Neural progenitor cell (in vitro differentiated cells): ENCODE measurements at regions not wholly inside any gene's neighbourhood (a gene's known extent, or its start where the extent isn't known, plus 50 kb on each side); places are given as distances from the start of the nearest gene placed in this dataset.

ENCODE experiments used
- DNase-seq: peaks from one replicate; pipeline ENCODE4 v3.0.0-alpha.2; 2016; ENCODE audit warnings: low spot score
- H2AFZ ChIP-seq: fragments of 200-600 bp; sonication (generic); replicated peaks from 2 replicates; pipeline ENCODE4 v1.6.1; 2016; ENCODE audit warnings: antibody characterized with exemption
- H3F3A ChIP-seq: fragments of 200-600 bp; sonication (generic); 2 replicates; pipeline ENCODE4 v1.6.1; 2016; ENCODE audit warnings: antibody characterized with exemption, low read depth
- H3K27ac ChIP-seq: fragments of 200-600 bp; sonication (generic); 2 replicates; pipeline ENCODE4 v1.5.1; 2016; ENCODE audit warnings: mild to moderate bottlenecking
- H3K27me3 ChIP-seq: fragments of 200-600 bp; sonication (generic); 2 replicates; pipeline ENCODE4 v1.6.1; 2016; ENCODE audit warnings: mild to moderate bottlenecking, moderate library complexity
- H3K36me3 ChIP-seq: fragments of 200-600 bp; sonication (generic); 2 replicates; pipeline ENCODE4 v1.5.1; 2016
- H3K4me1 ChIP-seq: fragments of 200-600 bp; sonication (generic); 2 replicates; pipeline ENCODE4 v1.6.1; 2016; ENCODE audit warnings: mixed run types
- H3K4me2 ChIP-seq: fragments of 200-600 bp; sonication (generic); 2 replicates; pipeline ENCODE4 v1.6.1; 2016
- H3K4me3 ChIP-seq: fragments of 200-600 bp; sonication (generic); 2 replicates; pipeline ENCODE4 v1.5.1; 2016
- H3K79me2 ChIP-seq: fragments of 200-600 bp; sonication (generic); 2 replicates; pipeline ENCODE4 v1.6.1; 2016; ENCODE audit warnings: low read depth
- H3K9ac ChIP-seq: fragments of 200-600 bp; sonication (generic); 2 replicates; pipeline ENCODE4 v1.6.1; 2016
- H3K9me3 ChIP-seq: fragments of 200-600 bp; sonication (generic); 2 replicates; pipeline ENCODE4 v1.5.1; 2016; ENCODE audit warnings: low read depth
- H4K20me1 ChIP-seq: fragments of 200-600 bp; sonication (generic); 2 replicates; pipeline ENCODE4 v1.6.1; 2016; ENCODE audit warnings: low read depth
- H3K27ac Mint-ChIP-seq: 3 replicates; pipeline ENCODE4 v1.8.0; 2021; ENCODE audit warnings: mixed read lengths
- H3K27me3 Mint-ChIP-seq: 2 replicates; pipeline ENCODE4 v1.8.0; 2022; ENCODE audit warnings: low read depth, mild to moderate bottlenecking, inconsistent platforms, moderate library complexity, mixed read lengths; ENCODE audit not compliant: insufficient read depth
- H3K36me3 Mint-ChIP-seq: 3 replicates; pipeline ENCODE4 v1.8.0; 2021; ENCODE audit warnings: mixed read lengths
- H3K4me1 Mint-ChIP-seq: 3 replicates; pipeline ENCODE4 v1.8.0; 2021; ENCODE audit warnings: mixed read lengths
- H3K4me3 Mint-ChIP-seq: 3 replicates; pipeline ENCODE4 v1.8.0; 2021; ENCODE audit warnings: mild to moderate bottlenecking, moderate library complexity, mixed read lengths
- H3K9me3 Mint-ChIP-seq: 3 replicates; pipeline ENCODE4 v1.8.0; 2020; ENCODE audit warnings: mixed read lengths
- EZH2 ChIP-seq: fragments of 200-600 bp; sonication (generic); IDR thresholded peaks from 2 replicates; pipeline ENCODE4 v1.6.1; 2017; ENCODE audit warnings: antibody characterized with exemption, mild to moderate bottlenecking, moderate library complexity
- EZH2phosphoT487 ChIP-seq: fragments of 200-600 bp; sonication (generic); IDR thresholded peaks from 2 replicates; pipeline ENCODE4 v1.6.1; 2017; ENCODE audit warnings: antibody characterized with exemption
- TF ChIP-seq, protein P1 (sequence below): fragments of 200-600 bp; sonication (generic); IDR thresholded peaks from 2 replicates; pipeline ENCODE4 v1.5.1; 2017; ENCODE audit warnings: antibody characterized with exemption, mild to moderate bottlenecking

DNA sequence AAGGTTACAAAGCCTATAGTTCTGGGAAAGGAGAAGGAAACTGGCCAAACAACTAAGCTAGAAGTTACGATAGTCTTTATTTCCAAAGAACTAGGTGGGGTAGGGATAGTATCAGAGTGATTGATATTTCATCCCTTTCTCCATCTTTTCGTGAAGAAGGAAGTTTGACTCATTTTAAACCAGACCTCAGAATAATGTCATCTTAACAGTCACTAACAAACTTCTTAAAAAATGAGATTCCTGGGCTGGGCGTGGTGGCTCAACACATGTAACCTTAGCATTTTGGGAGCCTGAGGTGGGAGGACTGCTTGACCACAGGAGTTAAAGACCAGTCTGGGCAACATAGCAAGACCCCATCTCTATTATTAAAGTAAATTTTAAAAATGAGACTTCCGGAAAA, 69.4 kb downstream of the ARL4A start:
- Histone ChIP-seq H3K27ac (no peak overlapping the region), H3K4me2 (no peak overlapping the region)

GRCh38 chr7:12757443-12757842, 70.0 kb downstream of the ARL4A start:
- TF ChIP-seq, protein P1, sequence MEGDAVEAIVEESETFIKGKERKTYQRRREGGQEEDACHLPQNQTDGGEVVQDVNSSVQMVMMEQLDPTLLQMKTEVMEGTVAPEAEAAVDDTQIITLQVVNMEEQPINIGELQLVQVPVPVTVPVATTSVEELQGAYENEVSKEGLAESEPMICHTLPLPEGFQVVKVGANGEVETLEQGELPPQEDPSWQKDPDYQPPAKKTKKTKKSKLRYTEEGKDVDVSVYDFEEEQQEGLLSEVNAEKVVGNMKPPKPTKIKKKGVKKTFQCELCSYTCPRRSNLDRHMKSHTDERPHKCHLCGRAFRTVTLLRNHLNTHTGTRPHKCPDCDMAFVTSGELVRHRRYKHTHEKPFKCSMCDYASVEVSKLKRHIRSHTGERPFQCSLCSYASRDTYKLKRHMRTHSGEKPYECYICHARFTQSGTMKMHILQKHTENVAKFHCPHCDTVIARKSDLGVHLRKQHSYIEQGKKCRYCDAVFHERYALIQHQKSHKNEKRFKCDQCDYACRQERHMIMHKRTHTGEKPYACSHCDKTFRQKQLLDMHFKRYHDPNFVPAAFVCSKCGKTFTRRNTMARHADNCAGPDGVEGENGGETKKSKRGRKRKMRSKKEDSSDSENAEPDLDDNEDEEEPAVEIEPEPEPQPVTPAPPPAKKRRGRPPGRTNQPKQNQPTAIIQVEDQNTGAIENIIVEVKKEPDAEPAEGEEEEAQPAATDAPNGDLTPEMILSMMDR, result no peak
- TF ChIP-seq EZH2 (no peak), EZH2phosphoT487 (no peak)
- Histone ChIP-seq H3K4me3 (no peak overlapping the region), H3K79me2 (no peaks in the 10 kb centered on the region), H3K9me3 (no peaks in the 10 kb centered on the region), H4K20me1 (no peaks in the 10 kb centered on the region), H3K36me3 (no peaks in the 10 kb centered on the region), H3F3A (no peaks in the 10 kb centered on the region), H3K27me3 (no peaks in the 10 kb centered on the region), H3K27ac (no peak overlapping the region), H2AFZ (no peak overlapping the region), H3K4me2 (no peak overlapping the region), H3K9ac (no peak overlapping the region), H3K4me1 (no peaks in the 10 kb centered on the region)
- H3K4me1 Mint-ChIP-seq, result peaks cover 21% of the 10 kb centered on the region
- no peak for DNase-seq
- no peak overlapping the region for H3K27ac Mint-ChIP-seq
- peaks cover 6% of the 10 kb centered on the region for H3K36me3 Mint-ChIP-seq
- no peak overlapping the region for H3K4me3 Mint-ChIP-seq
- H3K9me3 Mint-ChIP-seq, result peaks cover 15% of the 10 kb centered on the region
- H3K27me3 Mint-ChIP-seq, result no peaks in the 10 kb centered on the region

More for the DNA sequence above, 69.4 kb downstream of the ARL4A start:
- no peak for DNase-seq
- H3K4me1 ChIP-seq, result no peaks in the 10 kb centered on the region
- no peak for TF ChIP-seq EZH2phosphoT487
- TF ChIP-seq EZH2, result no peak
- TF ChIP-seq, protein P1, result no peak
- H2AFZ ChIP-seq, result no peak overlapping the region
- no peaks in the 10 kb centered on the region for H3K27me3 Mint-ChIP-seq
- H3K27me3 ChIP-seq, result no peaks in the 10 kb centered on the region
- H3F3A ChIP-seq, result no peaks in the 10 kb centered on the region
- no peak overlapping the region for H3K4me3 ChIP-seq
- no peak overlapping the region for H3K4me3 Mint-ChIP-seq
- H4K20me1 ChIP-seq, result no peaks in the 10 kb centered on the region
- no peaks in the 10 kb centered on the region for H3K9me3 ChIP-seq
- H3K36me3 ChIP-seq, result no peaks in the 10 kb centered on the region
- no peaks in the 10 kb centered on the region for H3K79me2 ChIP-seq
- peaks cover 21% of the 10 kb centered on the region for H3K4me1 Mint-ChIP-seq
- H3K9me3 Mint-ChIP-seq, result peaks cover 15% of the 10 kb centered on the region
- no peak overlapping the region for H3K27ac Mint-ChIP-seq
- peaks cover 3% of the 10 kb centered on the region for H3K36me3 Mint-ChIP-seq
- no peak overlapping the region for H3K9ac ChIP-seq

- H2AFZ ChIP-seq, result no peak overlapping the region
- TF ChIP-seq, protein P1, result no peak
- TF ChIP-seq EZH2 (no peak), EZH2phosphoT487 (no peak)
- H3K36me3 ChIP-seq, result no peaks in the 10 kb centered on the region
- Mint-ChIP-seq H3K4me3 (no peak overlapping the region), H3K27me3 (peaks cover 2% of the 10 kb centered on the region), H3K9me3 (peaks cover 15% of the 10 kb centered on the region), H3K27ac (peak overlapping the region; percentile 89), H3K4me1 (peaks cover 25% of the 10 kb centered on the region), H3K36me3 (peaks cover 6% of the 10 kb centered on the region)
- H3K9me3 ChIP-seq, result no peaks in the 10 kb centered on the region
- no peak overlapping the region for H3K4me2 ChIP-seq
- DNase-seq, result no peak
- no peak overlapping the region for H3K4me3 ChIP-seq
- H3F3A ChIP-seq, result no peaks in the 10 kb centered on the region
- no peaks in the 10 kb centered on the region for H3K27me3 ChIP-seq
- H3K4me1 ChIP-seq, result peaks cover 3% of the 10 kb centered on the region
- no peaks in the 10 kb centered on the region for H4K20me1 ChIP-seq
- no peaks in the 10 kb centered on the region for H3K79me2 ChIP-seq
- H3K27ac ChIP-seq, result no peak overlapping the region
- H3K9ac ChIP-seq, result no peak overlapping the region
These were observed 71.7 kb downstream of the ARL4A start for GRCh38 chr7:12759151-12759550.

- no peak overlapping the region for H3K27ac Mint-ChIP-seq
- DNase-seq, result no peak
- Histone ChIP-seq H3K27ac (no peak overlapping the region), H3K4me2 (no peak overlapping the region), H3K9ac (no peak overlapping the region), H3K79me2 (no peaks in the 10 kb centered on the region), H3K4me1 (peaks cover 8% of the 10 kb centered on the region), H3K27me3 (no peaks in the 10 kb centered on the region), H3K9me3 (no peaks in the 10 kb centered on the region), H3K4me3 (no peak overlapping the region), H3F3A (no peaks in the 10 kb centered on the region), H3K36me3 (no peaks in the 10 kb centered on the region), H4K20me1 (no peaks in the 10 kb centered on the region), H2AFZ (no peak overlapping the region)
- peaks cover 10% of the 10 kb centered on the region for H3K9me3 Mint-ChIP-seq
- H3K4me3 Mint-ChIP-seq, result no peak overlapping the region
- TF ChIP-seq EZH2 (no peak), EZH2phosphoT487 (no peak)
- TF ChIP-seq, protein P1, result no peak
- H3K36me3 Mint-ChIP-seq, result peaks cover 7% of the 10 kb centered on the region
- H3K4me1 Mint-ChIP-seq, result peaks cover 31% of the 10 kb centered on the region
- peaks cover 2% of the 10 kb centered on the region for H3K27me3 Mint-ChIP-seq
These were observed 73.7 kb downstream of the ARL4A start for GRCh38 chr7:12761111-12761510.
